CD4-positive, alpha-beta T cell (primary cell): ENCODE measurements at regions not wholly inside any gene's neighbourhood (a gene's known extent, or its start where the extent isn't known, plus 50 kb on each side); places are given as distances from the start of the nearest gene placed in this dataset.

Source experiments
- ATAC-seq: fragments of 200-7000 bp; cut with Tn5 transposase; one replicate; pipeline ENCODE4 v1.10.0; 2022; ENCODE audit warnings: mild to moderate bottlenecking; ENCODE audit not compliant: poor library complexity
- CTCF ChIA-PET: fragments of 350-600 bp; sonication (Branson Sonifier 250); formaldehyde crosslinking; loops from one replicate; lab custom pipeline; 2021; ENCODE audit warnings: antibody characterized with exemption, inconsistent platforms; lab: Charles Lee
- POLR2A ChIA-PET: fragments of 350-600 bp; sonication (Branson Sonifier 250); formaldehyde crosslinking; loops from one replicate; lab custom pipeline; 2021; ENCODE audit warnings: antibody characterized with exemption, inconsistent platforms; lab: Charles Lee
- DNase-seq, 14 experiments: peaks; one replicate each; pipeline ENCODE4 v3.0.0-alpha.2; 2013 to 2020; ENCODE audit warnings: mixed read lengths in 2 of 14
- H3K27ac ChIP-seq, 2 donors: one replicate each; pipeline versions ENCODE4 v1.5.1 to v1.7.0; 2013; ENCODE audit warnings: low read length in 2 of 2, low read depth in 1 of 2, mild to moderate bottlenecking in 1 of 2
- H3K27me3 ChIP-seq, 2 experiments: 1 replicate in 1 of 2; 2 replicates in 1 of 2; pipeline versions ENCODE4 v1.6.1 to v1.7.0; 2013; ENCODE audit warnings: low read length in 2 of 2, control low read depth in 1 of 2, mild to moderate bottlenecking in 1 of 2, moderate library complexity in 1 of 2; ENCODE audit not compliant: insufficient read depth in 2 of 2, control insufficient read depth in 1 of 2
- H3K36me3 ChIP-seq: one replicate; pipeline ENCODE4 v1.6.1; 2013; ENCODE audit warnings: low read length, control low read depth; ENCODE audit not compliant: insufficient read depth
- H3K4me1 ChIP-seq: one replicate; pipeline ENCODE4 v1.6.1; 2013; ENCODE audit warnings: low read length, control low read depth; ENCODE audit not compliant: insufficient read depth
- H3K4me3 ChIP-seq: one replicate; pipeline ENCODE4 v1.5.1; 2013; ENCODE audit warnings: mild to moderate bottlenecking, low read length, moderate library complexity
- H3K9me3 ChIP-seq, 2 experiments: 1 replicate in 1 of 2; 2 replicates in 1 of 2; pipeline versions ENCODE4 v1.6.1 to v1.7.0; 2013; ENCODE audit warnings: low read length in 2 of 2, mild to moderate bottlenecking in 2 of 2, control low read depth in 1 of 2, moderate library complexity in 1 of 2; ENCODE audit not compliant: control insufficient read depth in 1 of 2, insufficient read depth in 1 of 2
- H3K27ac Mint-ChIP-seq: one replicate; pipeline ENCODE4 v1.8.0; 2020; ENCODE audit warnings: mixed read lengths
- H3K27me3 Mint-ChIP-seq: one replicate; pipeline ENCODE4 v1.8.0; 2021; ENCODE audit warnings: mixed read lengths
- H3K36me3 Mint-ChIP-seq: one replicate; pipeline ENCODE4 v1.8.0; 2021; ENCODE audit warnings: low read depth, mixed read lengths
- H3K4me1 Mint-ChIP-seq: one replicate; pipeline ENCODE4 v1.8.0; 2021; ENCODE audit warnings: low read depth, mixed read lengths
- H3K4me3 Mint-ChIP-seq: one replicate; pipeline ENCODE4 v1.8.0; 2020; ENCODE audit warnings: mild to moderate bottlenecking, mixed read lengths
- H3K9me3 Mint-ChIP-seq: one replicate; pipeline ENCODE4 v1.8.0; 2020; ENCODE audit warnings: mixed read lengths
- intact Hi-C, 2 experiments: fragments of 100-400 bp; cut with DNase I in 1 of 2; cut with micrococcal nuclease in 1 of 2; formaldehyde crosslinking; loops; one replicate each; pipeline versions ENCODE4 v1.15.1 to v1.9.0; 2023 to 2025; cut with DNase I, micrococcal nuclease
- TF ChIP-seq, protein P1 (sequence below): fragments of 200-600 bp; IDR thresholded peaks from one replicate; pipeline ENCODE4 v1.8.0; 2022; ENCODE audit warnings: antibody characterized with exemption, mild to moderate bottlenecking

DNA sequence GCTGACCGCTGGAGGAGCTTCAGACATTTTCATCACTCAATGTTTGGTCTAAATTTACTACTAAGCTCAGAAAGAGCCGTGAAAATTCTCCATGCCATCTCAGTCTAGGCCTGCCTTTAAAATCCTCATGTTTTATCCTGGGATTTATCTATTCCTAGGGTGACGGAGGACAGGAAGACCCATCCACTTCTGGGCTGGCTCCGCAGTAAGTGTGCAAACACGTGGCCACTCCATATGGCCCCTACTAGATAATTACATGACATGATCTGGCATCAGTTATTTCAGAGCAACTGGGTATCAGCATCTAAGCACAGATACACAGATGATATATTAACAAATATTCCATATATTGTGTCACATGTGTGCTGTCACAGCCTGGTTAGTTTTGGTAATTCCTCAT is 77.8 kb upstream of the HS3ST4 start:
- no peaks in the 10 kb centered on the region for H3K4me1 ChIP-seq
- H3K4me1 Mint-ChIP-seq = no peaks in the 10 kb centered on the region
- CTCF ChIA-PET = no interaction called here
- H3K4me3 ChIP-seq = no peak overlapping the region
- intact Hi-C loops = no loop called here
- TF ChIP-seq, protein P1, sequence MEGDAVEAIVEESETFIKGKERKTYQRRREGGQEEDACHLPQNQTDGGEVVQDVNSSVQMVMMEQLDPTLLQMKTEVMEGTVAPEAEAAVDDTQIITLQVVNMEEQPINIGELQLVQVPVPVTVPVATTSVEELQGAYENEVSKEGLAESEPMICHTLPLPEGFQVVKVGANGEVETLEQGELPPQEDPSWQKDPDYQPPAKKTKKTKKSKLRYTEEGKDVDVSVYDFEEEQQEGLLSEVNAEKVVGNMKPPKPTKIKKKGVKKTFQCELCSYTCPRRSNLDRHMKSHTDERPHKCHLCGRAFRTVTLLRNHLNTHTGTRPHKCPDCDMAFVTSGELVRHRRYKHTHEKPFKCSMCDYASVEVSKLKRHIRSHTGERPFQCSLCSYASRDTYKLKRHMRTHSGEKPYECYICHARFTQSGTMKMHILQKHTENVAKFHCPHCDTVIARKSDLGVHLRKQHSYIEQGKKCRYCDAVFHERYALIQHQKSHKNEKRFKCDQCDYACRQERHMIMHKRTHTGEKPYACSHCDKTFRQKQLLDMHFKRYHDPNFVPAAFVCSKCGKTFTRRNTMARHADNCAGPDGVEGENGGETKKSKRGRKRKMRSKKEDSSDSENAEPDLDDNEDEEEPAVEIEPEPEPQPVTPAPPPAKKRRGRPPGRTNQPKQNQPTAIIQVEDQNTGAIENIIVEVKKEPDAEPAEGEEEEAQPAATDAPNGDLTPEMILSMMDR = no peak
- no peak overlapping the region for H3K4me3 Mint-ChIP-seq
- DNase-seq (no peak), ATAC-seq (no peak)
- no peaks in the 10 kb centered on the region for H3K36me3 Mint-ChIP-seq
- no peak overlapping the region for H3K27ac Mint-ChIP-seq
- H3K36me3 ChIP-seq = no peaks in the 10 kb centered on the region
- H3K9me3 Mint-ChIP-seq = no peaks in the 10 kb centered on the region
- H3K27me3 Mint-ChIP-seq = peaks cover 12% of the 10 kb centered on the region
- H3K27ac ChIP-seq = no peak overlapping the region
- H3K9me3 ChIP-seq = no peaks in the 10 kb centered on the region
- no peaks in the 10 kb centered on the region for H3K27me3 ChIP-seq
- POLR2A ChIA-PET = no interaction called here

DNA sequence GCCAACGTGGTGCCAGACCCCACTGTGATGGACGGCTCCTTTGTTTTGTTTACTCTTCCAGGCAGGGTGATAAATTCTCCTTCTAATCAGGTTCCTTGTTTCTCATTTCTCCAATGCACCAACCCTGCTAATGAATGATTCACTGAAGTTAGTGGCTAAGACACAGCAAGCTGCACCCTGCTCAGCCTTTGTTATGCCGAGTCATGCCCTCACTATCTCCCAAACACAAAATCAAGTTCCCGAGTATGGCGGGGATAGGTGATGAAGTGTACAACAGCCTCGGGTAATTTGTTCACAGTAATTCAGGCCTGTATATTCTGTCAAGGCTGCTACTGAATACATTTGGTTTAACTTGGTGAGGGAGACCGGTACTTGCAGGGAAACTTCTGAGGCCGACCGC is 83.8 kb upstream of the HS3ST4 start:
- H3K27me3 Mint-ChIP-seq = peaks cover 11% of the 10 kb centered on the region
- no peaks in the 10 kb centered on the region for H3K36me3 Mint-ChIP-seq
- POLR2A ChIA-PET = no interaction called here
- no peaks in the 10 kb centered on the region for H3K4me1 Mint-ChIP-seq
- peaks cover 2% of the 10 kb centered on the region for H3K9me3 Mint-ChIP-seq
- H3K36me3 ChIP-seq = no peaks in the 10 kb centered on the region
- CTCF ChIA-PET = no interaction called here
- H3K27ac Mint-ChIP-seq = no peak overlapping the region
- TF ChIP-seq, protein P1 = no peak
- ATAC-seq (no peak), DNase-seq (no peak)
- no peaks in the 10 kb centered on the region for H3K27me3 ChIP-seq
- no peak overlapping the region for H3K4me3 Mint-ChIP-seq
- intact Hi-C loops = no loop called here
- no peaks in the 10 kb centered on the region for H3K4me1 ChIP-seq
- H3K9me3 ChIP-seq = no peaks in the 10 kb centered on the region
- H3K4me3 ChIP-seq = no peak overlapping the region
- no peak overlapping the region for H3K27ac ChIP-seq

DNA sequence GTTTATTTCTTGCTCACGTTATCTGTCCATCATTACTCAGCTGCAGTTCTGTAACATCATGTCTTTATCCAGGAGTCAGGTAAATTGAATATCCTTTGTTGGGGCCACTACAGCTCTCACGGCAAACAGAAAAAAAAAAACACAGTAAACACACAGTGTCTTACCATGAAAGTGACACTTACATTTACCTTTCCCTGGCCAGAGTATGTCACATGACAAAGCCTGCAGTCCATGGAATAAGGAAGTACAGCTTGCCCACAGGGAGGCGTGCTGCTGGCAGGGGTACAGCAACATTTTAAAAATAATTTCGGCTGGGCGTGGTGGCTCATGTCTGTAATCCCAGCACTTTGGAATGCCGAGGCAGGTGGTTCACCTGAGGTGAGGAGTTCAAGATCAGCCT is 85.7 kb upstream of the HS3ST4 start:
- no peaks in the 10 kb centered on the region for H3K36me3 Mint-ChIP-seq
- H3K27me3 Mint-ChIP-seq = peaks cover 11% of the 10 kb centered on the region
- POLR2A ChIA-PET = no interaction called here

More for the DNA sequence above, 85.7 kb upstream of the HS3ST4 start:
- Mint-ChIP-seq H3K9me3 (peaks cover 4% of the 10 kb centered on the region), H3K4me3 (no peak overlapping the region), H3K4me1 (no peaks in the 10 kb centered on the region), H3K27ac (no peak overlapping the region)
- Histone ChIP-seq H3K9me3 (no peaks in the 10 kb centered on the region), H3K27me3 (no peaks in the 10 kb centered on the region), H3K27ac (no peak overlapping the region), H3K36me3 (no peaks in the 10 kb centered on the region), H3K4me3 (no peak overlapping the region), H3K4me1 (no peaks in the 10 kb centered on the region)
- DNase-seq (no peak), ATAC-seq (no peak)
- CTCF ChIA-PET = no interaction called here
- intact Hi-C loops = no loop called here
- TF ChIP-seq, protein P1 = no peak
